T-helper 17 cell (primary cell): ENCODE measurements at regions not wholly inside any gene's neighbourhood (a gene's known extent, or its start where the extent isn't known, plus 50 kb on each side); places are given as distances from the start of the nearest gene placed in this dataset.
"Not testable (repeated sequence)": the region's sequence is repeated elsewhere in the genome, so short reads cannot be mapped to it uniquely, and the experiment has no call there.

Experiments used
- ATAC-seq: fragments of 150-1000 bp; cut with Tn5 transposase; 2 replicates; pipeline ENCODE4 v1.10.0; 2021; ENCODE audit warnings: mild to moderate bottlenecking, moderate library complexity
- DNase-seq, 3 donors: peaks; one replicate each; pipeline versions ENCODE4 v3.0.0 to v3.0.0-alpha.2; 2020 to 2021
- H3K9me3 ChIP-seq: one replicate; pipeline ENCODE4 v1.7.0; 2013; ENCODE audit warnings: low read length, mild to moderate bottlenecking; ENCODE audit not compliant: control insufficient read depth, poor library complexity, severe bottlenecking
- H3K27ac Mint-ChIP-seq: one replicate; pipeline ENCODE4 v1.8.0; 2022; ENCODE audit warnings: mild to moderate bottlenecking, moderate library complexity, mixed read lengths
- H3K27me3 Mint-ChIP-seq: one replicate; pipeline ENCODE4 v1.8.0; 2022; ENCODE audit warnings: mixed read lengths
- H3K36me3 Mint-ChIP-seq: one replicate; pipeline ENCODE4 v1.8.0; 2022; ENCODE audit warnings: low read depth, mixed read lengths
- H3K4me1 Mint-ChIP-seq: one replicate; pipeline ENCODE4 v1.8.0; 2022; ENCODE audit warnings: mild to moderate bottlenecking, mixed read lengths
- H3K4me3 Mint-ChIP-seq: one replicate; pipeline ENCODE4 v1.8.0; 2022; ENCODE audit warnings: mild to moderate bottlenecking, moderate library complexity, mixed read lengths

DNA sequence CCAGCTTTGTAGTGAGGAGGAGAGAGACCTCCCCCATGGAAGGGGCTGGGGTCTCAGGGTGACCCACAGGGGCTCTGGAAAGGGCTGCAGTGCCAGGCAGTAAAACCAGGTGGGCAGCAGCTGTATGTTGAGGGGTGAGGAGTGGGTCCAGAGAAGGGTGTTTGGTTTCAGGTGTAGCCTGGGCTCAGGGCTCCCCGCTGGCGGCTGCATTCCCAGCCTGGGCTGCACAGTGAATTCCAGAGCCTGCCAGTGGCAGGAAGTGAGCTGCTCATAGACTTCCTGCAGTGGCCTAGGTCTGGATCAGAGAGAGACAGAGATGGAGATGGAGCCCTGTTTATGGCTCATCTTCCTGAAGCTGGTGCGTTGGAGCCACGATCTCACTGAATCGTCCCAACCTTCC is 356.4 kb downstream of the PTPRU start:
- Mint-ChIP-seq H3K4me3 (no peak overlapping the region), H3K27me3 (peaks cover 44% of the 10 kb centered on the region), H3K4me1 (no peaks in the 10 kb centered on the region), H3K36me3 (no peaks in the 10 kb centered on the region), H3K27ac (no peak overlapping the region)
- no peaks in the 10 kb centered on the region for H3K9me3 ChIP-seq
- DNase-seq (no peak), ATAC-seq (no peak)

DNA sequence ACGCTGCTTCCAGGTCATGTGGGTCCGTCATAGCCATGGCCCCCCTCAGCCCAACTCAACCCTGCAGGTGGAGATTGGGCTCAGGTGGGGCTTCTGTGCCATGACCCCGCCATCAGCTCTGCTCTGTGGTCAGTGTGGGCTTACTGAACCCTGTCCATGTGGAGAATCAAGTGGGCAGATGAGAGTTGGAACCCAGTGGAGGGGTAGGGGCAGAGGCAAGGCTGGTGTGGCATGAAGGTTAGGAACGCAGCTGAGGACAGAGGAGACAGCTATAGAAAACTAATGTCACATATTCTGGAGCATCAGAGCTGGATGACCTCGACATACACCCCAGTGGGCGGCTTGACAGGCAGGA is 355.9 kb downstream of the PTPRU start:
- H3K27ac Mint-ChIP-seq = no peak overlapping the region
- no peaks in the 10 kb centered on the region for H3K9me3 ChIP-seq
- peaks cover 39% of the 10 kb centered on the region for H3K27me3 Mint-ChIP-seq
- ATAC-seq (no peak), DNase-seq (no peak)
- no peaks in the 10 kb centered on the region for H3K4me1 Mint-ChIP-seq
- no peaks in the 10 kb centered on the region for H3K36me3 Mint-ChIP-seq
- no peak overlapping the region for H3K4me3 Mint-ChIP-seq

DNA sequence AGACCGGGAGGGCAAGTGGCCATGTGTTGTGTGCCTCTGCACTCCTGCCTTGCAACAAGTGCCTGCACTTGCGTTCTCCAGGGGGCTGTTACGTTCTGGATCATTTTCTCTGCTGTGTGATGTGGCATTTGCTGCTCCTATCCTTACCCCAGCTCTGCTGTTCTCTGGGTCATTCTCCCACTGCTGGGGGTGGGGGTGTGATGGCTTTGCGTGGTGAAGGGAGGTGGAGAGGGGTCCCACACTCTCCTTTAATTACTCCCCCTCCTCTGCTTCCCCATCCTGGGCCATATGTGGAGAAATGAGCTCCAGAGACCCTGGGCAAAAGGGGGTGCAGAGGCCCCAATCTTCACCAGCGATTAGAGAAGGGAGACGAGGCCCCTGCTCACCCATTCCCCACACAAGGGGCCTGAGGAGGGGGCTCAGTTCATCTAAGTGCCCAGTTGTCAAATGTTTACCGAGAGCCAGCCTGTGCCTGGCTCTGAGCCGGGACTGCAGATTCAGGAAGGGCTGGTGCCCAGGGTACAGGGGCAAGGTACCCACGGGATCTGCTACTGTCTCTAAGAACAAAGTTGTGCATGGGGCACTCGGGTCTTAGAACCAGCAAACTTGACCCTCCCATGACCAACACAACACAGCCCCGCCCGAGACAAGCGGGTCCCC is 355.4 kb downstream of the PTPRU start:
- Mint-ChIP-seq H3K36me3 (no peaks in the 10 kb centered on the region), H3K4me3 (no peak overlapping the region), H3K27ac (no peak overlapping the region), H3K27me3 (peaks cover 34% of the 10 kb centered on the region), H3K4me1 (no peaks in the 10 kb centered on the region)
- ATAC-seq = no peak
- DNase-seq = no peak
- no peaks in the 10 kb centered on the region for H3K9me3 ChIP-seq

DNA sequence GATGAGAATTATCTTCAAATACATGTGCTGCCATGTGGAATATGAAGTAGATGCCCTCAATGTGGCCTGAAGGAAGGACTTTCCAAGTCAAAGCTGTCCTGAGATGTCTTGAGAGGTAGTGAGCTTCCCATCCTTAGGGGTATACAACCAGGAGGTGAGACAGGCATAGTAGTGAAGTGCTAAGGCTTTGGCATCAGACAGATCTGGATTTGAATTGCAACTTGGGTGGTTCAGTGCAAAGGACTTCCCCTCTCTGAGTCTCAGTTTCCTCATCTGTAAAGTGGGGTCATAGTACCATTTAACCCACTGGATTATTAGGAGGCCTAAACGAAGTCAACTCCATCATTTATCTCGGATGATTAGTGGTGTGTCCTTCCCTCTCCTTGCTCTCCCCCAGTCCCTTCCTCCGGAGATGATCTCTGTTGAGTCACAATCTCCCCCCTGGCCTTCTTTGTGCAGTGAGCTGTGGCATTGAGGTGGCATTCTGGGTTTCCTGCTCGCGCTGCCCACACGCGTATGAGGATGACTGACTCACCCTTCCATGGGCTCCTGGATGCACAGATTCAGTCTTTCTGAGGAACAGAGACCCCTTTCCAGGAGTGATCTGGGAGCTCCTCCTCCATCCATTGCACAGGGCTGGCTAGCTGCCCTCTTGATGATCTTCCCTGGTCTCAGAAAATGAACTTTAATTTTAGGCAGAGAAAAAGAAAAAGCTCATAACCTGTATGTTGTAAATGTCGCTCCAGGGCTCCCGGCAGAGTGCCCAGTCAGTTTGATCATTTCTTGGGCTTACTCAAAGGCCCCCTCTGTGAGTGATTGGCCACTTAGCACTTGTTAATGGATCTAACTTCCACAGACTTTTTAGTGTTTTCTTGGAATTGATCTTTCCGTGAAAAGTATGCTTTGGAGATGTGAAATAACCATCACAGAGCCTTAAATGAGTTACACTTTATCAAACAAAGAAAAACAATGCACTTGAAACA is 354.6 kb downstream of the PTPRU start:
- Mint-ChIP-seq H3K27ac (no peak overlapping the region), H3K4me1 (no peaks in the 10 kb centered on the region), H3K36me3 (no peaks in the 10 kb centered on the region), H3K27me3 (peaks cover 30% of the 10 kb centered on the region), H3K4me3 (no peak overlapping the region)
- no peaks in the 10 kb centered on the region for H3K9me3 ChIP-seq
- ATAC-seq (no peak), DNase-seq (no peak)

DNA sequence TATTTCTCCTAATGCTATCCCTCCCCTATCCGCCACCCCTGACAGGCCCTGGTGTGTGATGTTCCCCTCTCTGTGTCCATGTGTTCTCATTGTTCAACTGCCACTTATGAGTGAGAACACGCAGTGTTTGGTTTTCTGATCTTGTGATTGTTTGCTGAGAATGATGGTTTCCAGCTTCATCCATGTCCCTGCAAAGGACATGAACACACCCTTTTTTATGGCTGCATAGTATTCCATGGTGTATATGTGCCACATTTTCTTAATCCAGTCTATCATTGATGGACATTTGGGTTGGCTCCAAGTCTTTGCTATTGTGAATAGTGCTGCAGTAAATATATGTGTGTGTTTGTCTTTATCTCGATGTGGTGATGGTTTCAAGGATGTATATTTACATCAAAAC is 353.4 kb downstream of the PTPRU start:
- not testable (repeated sequence) for H3K27ac Mint-ChIP-seq, H3K36me3 Mint-ChIP-seq

DNA sequence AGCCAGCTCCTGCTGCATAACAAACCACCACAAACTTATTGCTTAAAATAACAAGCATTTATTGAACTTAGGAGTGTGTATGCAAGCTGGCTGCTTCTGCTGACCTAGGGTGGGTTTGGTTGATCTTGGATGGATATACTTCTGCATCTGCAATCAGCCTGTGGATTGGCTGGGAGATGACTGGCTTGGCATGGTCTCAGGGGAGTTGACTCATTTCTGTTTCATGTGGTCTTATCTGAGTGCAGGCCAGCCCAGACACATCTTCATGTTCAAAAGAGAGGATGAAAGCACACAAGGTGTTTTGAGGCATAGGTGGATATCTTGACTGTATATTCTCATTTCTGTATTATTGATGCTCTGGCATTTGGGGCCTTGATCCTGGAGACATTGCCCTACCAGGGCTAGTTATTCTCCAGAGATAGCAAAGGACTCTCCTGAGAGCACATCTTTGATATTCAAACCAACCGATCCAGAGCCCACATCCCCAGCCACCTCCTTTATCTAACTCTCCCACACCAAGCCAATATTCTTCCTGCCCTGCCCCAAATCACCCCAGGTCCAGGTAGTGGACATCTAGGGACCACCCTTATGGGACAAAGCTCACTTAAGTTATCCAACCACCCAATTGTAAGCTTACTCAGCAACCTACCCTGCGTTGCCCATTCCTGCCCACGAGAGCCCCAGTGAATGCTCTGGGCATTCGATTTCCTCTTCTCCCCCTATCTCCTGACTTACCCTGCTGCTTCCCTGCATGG is 350.8 kb downstream of the PTPRU start:
- H3K27ac Mint-ChIP-seq = no peak overlapping the region
- no peak overlapping the region for H3K4me3 Mint-ChIP-seq
- H3K36me3 Mint-ChIP-seq = no peaks in the 10 kb centered on the region
- DNase-seq = no peak
- ATAC-seq = no peak
- no peaks in the 10 kb centered on the region for H3K9me3 ChIP-seq
- no peaks in the 10 kb centered on the region for H3K4me1 Mint-ChIP-seq
- peaks cover 55% of the 10 kb centered on the region for H3K27me3 Mint-ChIP-seq

More for the DNA sequence above, 353.4 kb downstream of the PTPRU start:
- ATAC-seq, H3K4me3 Mint-ChIP-seq, H3K9me3 ChIP-seq, DNase-seq, H3K4me1 Mint-ChIP-seq: not testable (repeated sequence)
- H3K27me3 Mint-ChIP-seq = peaks cover 40% of the 10 kb centered on the region

DNA sequence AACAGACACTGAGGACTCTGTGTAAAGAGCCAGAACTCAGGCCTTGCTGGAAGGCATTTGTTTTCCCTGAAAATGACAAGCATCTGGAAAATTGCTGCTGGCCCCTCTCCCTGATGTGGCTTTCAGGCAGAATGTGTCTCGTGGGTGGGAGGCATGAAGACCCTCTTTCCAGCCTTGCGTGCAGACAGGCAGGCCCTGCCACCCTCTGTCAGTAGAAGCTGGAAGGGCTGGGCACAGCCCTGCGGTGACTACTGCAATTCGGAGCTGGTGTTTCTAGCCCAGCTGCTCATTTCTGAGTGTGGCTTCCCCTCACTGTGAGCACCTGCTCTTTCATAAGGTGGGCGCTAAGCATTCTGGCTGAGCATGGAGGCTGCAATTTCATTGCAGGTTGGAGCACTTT is 349.9 kb downstream of the PTPRU start:
- no peaks in the 10 kb centered on the region for H3K9me3 ChIP-seq

DNA sequence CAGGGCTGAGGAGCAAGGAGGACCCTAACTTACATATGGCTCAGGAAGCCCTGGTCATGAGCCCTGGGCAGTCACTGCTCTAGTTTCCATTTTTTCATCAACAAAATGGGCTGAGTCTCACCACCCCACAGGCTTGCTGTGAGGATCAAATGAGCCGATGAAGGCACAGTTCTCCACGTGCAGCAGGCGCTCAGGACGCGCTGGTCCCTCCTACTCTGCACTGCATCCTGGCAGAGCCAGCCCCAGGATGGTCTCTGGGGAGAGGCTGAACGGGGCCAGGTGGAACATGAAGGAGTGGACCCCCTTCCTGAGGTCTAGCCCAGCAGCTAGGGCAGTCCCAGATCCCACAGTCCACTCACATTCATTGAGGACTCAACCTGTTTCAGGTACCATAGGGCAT is 349.3 kb downstream of the PTPRU start:
- peak overlapping the region; percentile 69 for H3K27ac Mint-ChIP-seq

More for the DNA sequence above, 349.9 kb downstream of the PTPRU start:
- H3K36me3 Mint-ChIP-seq = no peaks in the 10 kb centered on the region
- H3K4me1 Mint-ChIP-seq = no peaks in the 10 kb centered on the region
- H3K27me3 Mint-ChIP-seq = peaks cover 48% of the 10 kb centered on the region
- H3K4me3 Mint-ChIP-seq = no peak overlapping the region
- DNase-seq = no peak
- H3K27ac Mint-ChIP-seq = no peak overlapping the region
- no peak for ATAC-seq

DNA sequence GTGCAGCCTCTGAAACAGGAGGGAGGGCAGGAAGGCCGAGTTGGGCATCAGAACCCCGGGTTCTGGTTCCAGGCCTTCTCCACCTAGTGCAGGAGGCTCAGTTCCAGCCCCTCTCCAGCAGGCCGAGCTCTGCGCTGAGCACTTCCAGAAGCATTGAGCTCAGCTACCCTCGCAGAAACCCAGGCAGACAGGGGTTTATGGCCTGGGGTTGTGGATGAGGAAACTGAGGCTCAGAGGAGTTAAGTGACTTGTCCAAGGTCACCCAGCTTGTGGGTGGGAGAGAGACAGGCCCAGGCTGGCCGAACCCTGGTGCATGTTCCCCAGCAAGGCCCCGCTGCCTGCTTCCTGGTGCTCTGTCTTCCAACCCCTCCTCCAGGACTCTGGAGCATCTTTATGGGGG is 348.9 kb downstream of the PTPRU start:
- no peaks in the 10 kb centered on the region for H3K36me3 Mint-ChIP-seq
- no peak overlapping the region for H3K4me3 Mint-ChIP-seq
- ATAC-seq = no peak
- H3K9me3 ChIP-seq = no peaks in the 10 kb centered on the region
- peaks cover 43% of the 10 kb centered on the region for H3K27me3 Mint-ChIP-seq
- H3K27ac Mint-ChIP-seq = no peak overlapping the region
- no peak for DNase-seq
- no peaks in the 10 kb centered on the region for H3K4me1 Mint-ChIP-seq

More for the DNA sequence above, 349.3 kb downstream of the PTPRU start:
- no peaks in the 10 kb centered on the region for H3K9me3 ChIP-seq
- Mint-ChIP-seq H3K4me1 (no peaks in the 10 kb centered on the region), H3K4me3 (no peak overlapping the region), H3K36me3 (no peaks in the 10 kb centered on the region), H3K27me3 (peaks cover 43% of the 10 kb centered on the region)
- no peak for ATAC-seq
- no peak for DNase-seq

DNA sequence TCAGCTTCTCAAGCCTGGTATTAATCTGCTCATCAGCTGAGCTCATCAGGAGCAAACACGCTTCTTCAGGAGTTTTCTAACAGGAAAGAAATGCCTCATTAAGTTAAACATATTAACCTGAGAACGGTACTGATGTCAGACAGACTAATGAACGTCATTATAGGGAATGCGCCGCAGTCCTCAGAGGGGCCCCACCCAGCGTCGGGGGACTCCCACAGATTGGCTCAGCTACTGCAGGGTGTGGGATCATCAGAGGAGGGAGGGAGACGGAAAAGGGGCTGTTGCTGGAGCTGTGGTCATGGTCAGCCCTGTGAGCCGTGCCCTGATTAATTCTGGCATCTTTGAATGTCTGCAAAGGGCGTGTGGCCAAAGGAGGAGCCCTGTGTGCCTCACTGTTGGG is 348.5 kb downstream of the PTPRU start:
- no peak overlapping the region for H3K27ac Mint-ChIP-seq
- H3K4me3 Mint-ChIP-seq = no peak overlapping the region
- DNase-seq = no peak
- peaks cover 43% of the 10 kb centered on the region for H3K27me3 Mint-ChIP-seq
- ATAC-seq = no peak
- no peaks in the 10 kb centered on the region for H3K4me1 Mint-ChIP-seq
- H3K9me3 ChIP-seq = no peaks in the 10 kb centered on the region
- no peaks in the 10 kb centered on the region for H3K36me3 Mint-ChIP-seq

DNA sequence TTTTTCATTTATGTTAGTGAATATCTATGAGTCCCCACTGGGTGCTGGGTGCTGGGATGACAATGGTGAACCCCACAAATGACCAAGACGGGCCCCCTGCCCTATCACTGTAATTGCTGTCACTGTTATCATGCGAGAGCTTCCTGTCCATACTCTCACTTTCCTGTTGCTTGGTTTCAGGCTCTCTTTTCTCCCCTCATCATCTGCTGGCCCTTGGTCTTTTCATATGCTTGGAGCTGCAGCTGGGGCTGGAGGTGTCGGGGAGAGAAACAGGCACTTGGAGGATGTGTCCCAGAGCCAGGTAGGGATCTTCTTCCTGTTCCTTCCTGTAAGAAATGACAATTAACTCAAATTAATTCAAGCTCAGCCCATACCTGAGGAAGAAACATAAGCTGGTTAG is 348.0 kb downstream of the PTPRU start:
- Mint-ChIP-seq H3K4me3 (no peak overlapping the region), H3K27ac (no peak overlapping the region), H3K36me3 (no peaks in the 10 kb centered on the region), H3K27me3 (peaks cover 44% of the 10 kb centered on the region), H3K4me1 (no peaks in the 10 kb centered on the region)
- no peaks in the 10 kb centered on the region for H3K9me3 ChIP-seq
- ATAC-seq (no peak), DNase-seq (no peak)

DNA sequence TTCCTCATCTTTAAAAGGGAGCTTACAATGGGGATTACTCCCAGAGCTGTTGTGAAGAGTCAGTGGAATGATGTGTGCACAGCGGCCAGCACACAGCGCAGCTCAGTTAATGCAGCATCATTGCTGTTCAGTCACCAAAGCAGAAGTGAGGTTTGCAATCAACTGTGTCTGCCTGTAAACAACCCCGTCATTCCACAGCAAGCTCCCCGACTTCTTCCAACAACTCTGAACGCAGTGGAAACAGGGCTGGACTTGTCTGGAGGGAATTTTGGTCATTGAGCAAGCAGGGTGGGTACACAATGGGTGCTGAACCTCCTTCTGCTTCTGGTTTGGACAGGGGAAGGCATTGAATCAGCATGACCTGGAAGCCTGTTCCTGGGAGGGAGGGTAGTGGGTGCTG is 347.4 kb downstream of the PTPRU start:
- H3K4me1 Mint-ChIP-seq = no peaks in the 10 kb centered on the region
- no peak for ATAC-seq

DNA sequence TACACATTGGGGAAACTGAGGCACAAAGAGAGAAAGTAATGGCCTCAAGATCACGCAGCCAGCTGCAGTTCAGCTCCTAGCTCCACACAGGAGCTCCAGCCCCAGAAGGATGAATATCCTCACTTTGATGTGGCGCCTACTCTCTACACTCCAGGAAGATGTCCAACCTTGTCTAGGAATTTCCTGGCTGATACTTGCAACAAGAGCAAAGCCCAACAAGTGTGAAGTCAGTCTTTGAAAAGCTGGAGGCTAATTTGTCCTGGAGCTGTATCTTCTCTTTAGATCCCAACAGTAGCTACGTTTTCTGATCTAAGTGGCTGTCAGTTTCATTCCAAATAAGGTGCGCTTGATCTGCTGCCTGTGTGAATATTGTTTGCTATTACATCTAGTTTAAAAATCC is 344.9 kb downstream of the PTPRU start:
- Mint-ChIP-seq H3K27me3 (peaks cover 54% of the 10 kb centered on the region), H3K36me3 (no peaks in the 10 kb centered on the region), H3K4me1 (no peaks in the 10 kb centered on the region), H3K27ac (no peak overlapping the region), H3K4me3 (no peak overlapping the region)
- no peaks in the 10 kb centered on the region for H3K9me3 ChIP-seq
- DNase-seq (no peak), ATAC-seq (no peak)

More for the DNA sequence above, 347.4 kb downstream of the PTPRU start:
- Mint-ChIP-seq H3K36me3 (no peaks in the 10 kb centered on the region), H3K4me3 (no peak overlapping the region), H3K27me3 (peaks cover 50% of the 10 kb centered on the region), H3K27ac (no peak overlapping the region)
- no peaks in the 10 kb centered on the region for H3K9me3 ChIP-seq
- no peak for DNase-seq
